Kidney capillary endothelial cell (primary cell): ENCODE measurements at regions not wholly inside any gene's neighbourhood (a gene's known extent, or its start where the extent isn't known, plus 50 kb on each side); places are given as distances from the start of the nearest gene placed in this dataset.

Experiments
- DNase-seq: peaks from one replicate; pipeline ENCODE4 v3.0.0-alpha.2; 2018; ENCODE audit warnings: low spot score

GRCh38 chr13:40146063-40146462, 490.6 kb downstream of the COG6 start:
- DNase-seq: no peak

GRCh38 chr13:40146611-40147117, 491.2 kb downstream of the COG6 start:
- DNase-seq: no peak

GRCh38 chr13:40148101-40148500, 492.6 kb downstream of the COG6 start:
- DNase-seq: no peak

- DNase-seq: no peak
These were observed 493.3 kb downstream of the COG6 start for GRCh38 chr13:40148742-40149141.

- DNase-seq: peak; percentile 67
These were observed 494.3 kb downstream of the COG6 start for GRCh38 chr13:40149611-40150274.

GRCh38 chr13:40151673-40152072, 496.2 kb downstream of the COG6 start:
- no peak for DNase-seq

GRCh38 chr13:40152145-40152544, 496.7 kb downstream of the COG6 start:
- DNase-seq: peak; percentile 70

GRCh38 chr13:40152922-40153321, 497.5 kb downstream of the COG6 start:
- no peak for DNase-seq

GRCh38 chr13:40153516-40153915, 498.1 kb downstream of the COG6 start:
- no peak for DNase-seq

GRCh38 chr13:40155201-40155600, 499.7 kb downstream of the COG6 start:
- DNase-seq: no peak

- DNase-seq: peak; percentile 73
These were observed 502.8 kb downstream of the COG6 start for GRCh38 chr13:40158218-40158617.

GRCh38 chr13:40158757-40159156, 503.3 kb downstream of the COG6 start:
- DNase-seq: no peak

GRCh38 chr13:40159736-40160135, 504.3 kb downstream of the COG6 start:
- no peak for DNase-seq

- no peak for DNase-seq
These were observed 505.3 kb downstream of the COG6 start for GRCh38 chr13:40160618-40161350.

- DNase-seq: no peak
These were observed 505.1 kb downstream of the FOXO1 start for GRCh38 chr13:40161351-40161810.

- no peak for DNase-seq
These were observed 504.5 kb downstream of the FOXO1 start for GRCh38 chr13:40161931-40162330.

- no peak for DNase-seq
These were observed 503.1 kb downstream of the FOXO1 start for GRCh38 chr13:40163066-40164000.

- peak; percentile 60 for DNase-seq
These were observed 502.3 kb downstream of the FOXO1 start for GRCh38 chr13:40164133-40164532.

GRCh38 chr13:40165316-40165932, 501.0 kb downstream of the FOXO1 start:
- no peak for DNase-seq

GRCh38 chr13:40167327-40167726, 499.1 kb downstream of the FOXO1 start:
- no peak for DNase-seq

- no peak for DNase-seq
These were observed 497.8 kb downstream of the FOXO1 start for GRCh38 chr13:40168425-40169166.
